ENCODE measurements at regions not wholly inside any gene's neighbourhood (a gene's known extent, or its start where the extent isn't known, plus 50 kb on each side); places are given as distances from the start of the nearest gene placed in this dataset.

GRCh38 chr13:111916201-111916600 lies 150.7 kb upstream of the SOX1 start:
- TF ChIP-seq CTCF (conservative IDR thresholded peaks at IDR 0.05), result no peak
- TF ChIP-seq ZFX (IDR thresholded peaks at IDR 0.05), result no peak
- H3K27ac ChIP-seq, result no peak overlapping the region

GRCh38 chr13:111917086-111917485 lies 149.9 kb upstream of the SOX1 start:
- TF ChIP-seq CTCF (conservative IDR thresholded peaks at IDR 0.05) (no peak), ZFX (IDR thresholded peaks at IDR 0.05) (no peak)
- H3K27ac ChIP-seq, result no peak overlapping the region

- TF ChIP-seq ZFX (IDR thresholded peaks at IDR 0.05) (no peak), CTCF (conservative IDR thresholded peaks at IDR 0.05) (no peak)
- H3K27ac ChIP-seq, result no peak overlapping the region
These were observed 149.0 kb upstream of the SOX1 start for GRCh38 chr13:111917901-111918300.

- no peak overlapping the region for H3K27ac ChIP-seq
- TF ChIP-seq CTCF (conservative IDR thresholded peaks at IDR 0.05) (no peak), ZFX (IDR thresholded peaks at IDR 0.05) (no peak)
These were observed 147.7 kb upstream of the SOX1 start for GRCh38 chr13:111919286-111919685.

GRCh38 chr13:111919849-111920248 lies 147.1 kb upstream of the SOX1 start:
- no peak overlapping the region for H3K27ac ChIP-seq
- TF ChIP-seq ZFX (IDR thresholded peaks at IDR 0.05) (no peak), CTCF (conservative IDR thresholded peaks at IDR 0.05) (no peak)

GRCh38 chr13:111920306-111920931 lies 146.5 kb upstream of the SOX1 start:
- no peak for TF ChIP-seq CTCF (conservative IDR thresholded peaks at IDR 0.05)
- no peak for TF ChIP-seq ZFX (IDR thresholded peaks at IDR 0.05)
- H3K27ac ChIP-seq, result no peak overlapping the region

- H3K27ac ChIP-seq, result no peak overlapping the region
- TF ChIP-seq CTCF (conservative IDR thresholded peaks at IDR 0.05) (no peak), ZFX (IDR thresholded peaks at IDR 0.05) (no peak)
These were observed 145.8 kb upstream of the SOX1 start for GRCh38 chr13:111920932-111921705.

Measured in C4-2B (cell line).